ENCODE measurements at regions not wholly inside any gene's neighbourhood (a gene's known extent, or its start where the extent isn't known, plus 50 kb on each side); places are given as distances from the start of the nearest gene placed in this dataset.

- TF ChIP-seq REST (IDR thresholded peaks at IDR 0.05; ENCODE audit: low read depth, low read length) (no peak), POLR2A (IDR thresholded peaks at IDR 0.05; ENCODE audit: low read depth, low read length) (no peak), CTCF (IDR thresholded peaks at IDR 0.05 in 2 of 3, conservative IDR thresholded peaks at IDR 0.05 in 1 of 3; ENCODE audit: control insufficient read depth in 2 of 3, extremely low read depth in 1 of 3, insufficient read depth in 1 of 3, low read depth in 3 of 3, low read length in 3 of 3) (no peak), NKRF (conservative IDR thresholded peaks at IDR 0.05) (no peak), SMC3 (IDR thresholded peaks at IDR 0.05; ENCODE audit: borderline replicate concordance, low read length) (no peak), ASH2L (IDR thresholded peaks at IDR 0.05; ENCODE audit: borderline replicate concordance, low read depth) (no peak), FOXM1 (IDR thresholded peaks at IDR 0.05; ENCODE audit: low read depth, low read length) (no peak), EP300 (IDR thresholded peaks at IDR 0.05; ENCODE audit: borderline replicate concordance in 1 of 2, control insufficient read depth in 1 of 2, low read depth in 2 of 2, low read length in 2 of 2) (no peak), SUPT20H (IDR thresholded peaks at IDR 0.05; ENCODE audit: borderline replicate concordance, control insufficient read depth, low read depth, low read length) (no peak)
These were observed 221.7 kb upstream of the RXFP2 start for GRCh38 chr13:31517599-31517998.

Data from GM12878 (cell line).